ENCODE measurements at regions not wholly inside any gene's neighbourhood (a gene's known extent, or its start where the extent isn't known, plus 50 kb on each side); places are given as distances from the start of the nearest gene placed in this dataset.

DNA sequence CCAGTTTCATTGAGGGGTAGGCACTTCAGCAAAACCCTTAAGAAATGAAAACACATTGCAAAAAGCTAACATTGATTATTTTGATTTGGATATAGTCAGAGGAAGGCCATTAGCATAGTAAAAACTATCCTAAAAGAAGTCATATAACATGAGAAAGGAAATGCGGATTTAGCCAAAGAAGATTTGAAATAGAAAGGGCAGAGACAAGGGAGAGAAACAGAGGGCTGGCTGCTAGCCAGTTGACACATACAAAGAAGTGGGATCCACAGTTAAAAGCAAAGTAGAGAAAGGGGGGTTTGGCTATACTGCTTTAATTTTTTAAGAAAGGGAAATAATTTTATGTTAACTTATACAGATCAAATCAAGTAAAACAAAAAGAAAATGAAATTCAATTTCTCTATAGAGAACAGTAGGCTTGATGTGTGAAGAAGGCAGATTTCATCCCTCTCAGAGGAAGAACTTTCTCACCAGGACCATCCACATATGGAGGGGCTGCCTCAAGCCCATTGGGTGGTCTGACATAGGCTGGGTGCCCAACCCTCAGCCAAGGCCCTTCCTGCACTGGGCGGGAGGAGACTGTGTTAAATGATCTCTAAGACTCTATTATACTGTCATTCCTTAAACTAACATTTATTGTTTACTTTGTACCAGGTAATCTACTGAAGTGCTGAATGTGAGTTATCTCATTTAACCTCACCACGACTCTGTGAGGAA lies 420.3 kb downstream of the CCDC91 start:
- Mint-ChIP-seq H3K27ac (no peak overlapping the region), H3K9me3 (peaks cover 18% of the 10 kb centered on the region), H3K27me3 (ENCODE audit: insufficient read depth, low read depth) (no peaks in the 10 kb centered on the region), H3K4me3 (no peak overlapping the region), H3K36me3 (no peaks in the 10 kb centered on the region), H3K4me1 (no peaks in the 10 kb centered on the region)
- no peaks in the 10 kb centered on the region for H4K20me1 ChIP-seq (ENCODE audit: low read depth)
- no peaks in the 10 kb centered on the region for H3K79me2 ChIP-seq (ENCODE audit: low read depth)
- H3K27ac ChIP-seq: no peak overlapping the region
- H3K36me3 ChIP-seq: no peaks in the 10 kb centered on the region
- H3F3A ChIP-seq (ENCODE audit: low read depth): no peaks in the 10 kb centered on the region
- no peak overlapping the region for H3K9ac ChIP-seq
- H3K4me1 ChIP-seq: no peaks in the 10 kb centered on the region
- no peak overlapping the region for H3K4me3 ChIP-seq
- H3K9me3 ChIP-seq (ENCODE audit: low read depth): no peaks in the 10 kb centered on the region
- no peak overlapping the region for H2AFZ ChIP-seq (replicated peaks)
- TF ChIP-seq EZH2 (IDR thresholded peaks at IDR 0.05) (no peak), EZH2phosphoT487 (IDR thresholded peaks at IDR 0.05) (no peak)
- TF ChIP-seq, protein P1, sequence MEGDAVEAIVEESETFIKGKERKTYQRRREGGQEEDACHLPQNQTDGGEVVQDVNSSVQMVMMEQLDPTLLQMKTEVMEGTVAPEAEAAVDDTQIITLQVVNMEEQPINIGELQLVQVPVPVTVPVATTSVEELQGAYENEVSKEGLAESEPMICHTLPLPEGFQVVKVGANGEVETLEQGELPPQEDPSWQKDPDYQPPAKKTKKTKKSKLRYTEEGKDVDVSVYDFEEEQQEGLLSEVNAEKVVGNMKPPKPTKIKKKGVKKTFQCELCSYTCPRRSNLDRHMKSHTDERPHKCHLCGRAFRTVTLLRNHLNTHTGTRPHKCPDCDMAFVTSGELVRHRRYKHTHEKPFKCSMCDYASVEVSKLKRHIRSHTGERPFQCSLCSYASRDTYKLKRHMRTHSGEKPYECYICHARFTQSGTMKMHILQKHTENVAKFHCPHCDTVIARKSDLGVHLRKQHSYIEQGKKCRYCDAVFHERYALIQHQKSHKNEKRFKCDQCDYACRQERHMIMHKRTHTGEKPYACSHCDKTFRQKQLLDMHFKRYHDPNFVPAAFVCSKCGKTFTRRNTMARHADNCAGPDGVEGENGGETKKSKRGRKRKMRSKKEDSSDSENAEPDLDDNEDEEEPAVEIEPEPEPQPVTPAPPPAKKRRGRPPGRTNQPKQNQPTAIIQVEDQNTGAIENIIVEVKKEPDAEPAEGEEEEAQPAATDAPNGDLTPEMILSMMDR (IDR thresholded peaks at IDR 0.05): no peak
- H3K27me3 ChIP-seq: no peaks in the 10 kb centered on the region
- H3K4me2 ChIP-seq: no peak overlapping the region
- DNase-seq (ENCODE audit: low spot score): no peak

DNA sequence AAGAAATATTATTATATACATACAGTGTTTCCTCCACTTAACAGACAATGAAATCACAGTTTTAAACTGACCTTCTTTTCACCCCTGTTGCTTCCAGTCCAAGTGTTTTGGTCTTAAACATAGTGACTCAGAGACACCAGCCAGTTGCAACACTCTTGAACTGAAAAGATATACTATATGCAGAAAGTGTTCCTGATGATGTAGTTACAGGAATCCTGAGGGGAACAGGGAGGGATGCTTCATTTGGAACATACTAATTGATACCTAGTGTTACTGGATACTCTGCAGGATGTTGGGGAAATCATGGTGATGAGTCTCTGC lies 420.8 kb downstream of the CCDC91 start:
- H4K20me1 ChIP-seq (ENCODE audit: low read depth): no peaks in the 10 kb centered on the region
- no peak overlapping the region for H3K27ac ChIP-seq
- Mint-ChIP-seq H3K4me3 (no peak overlapping the region), H3K4me1 (no peaks in the 10 kb centered on the region), H3K9me3 (peaks cover 17% of the 10 kb centered on the region), H3K27ac (no peak overlapping the region), H3K27me3 (ENCODE audit: insufficient read depth, low read depth) (no peaks in the 10 kb centered on the region), H3K36me3 (no peaks in the 10 kb centered on the region)
- no peak overlapping the region for H2AFZ ChIP-seq (replicated peaks)
- H3K4me3 ChIP-seq: no peak overlapping the region
- no peaks in the 10 kb centered on the region for H3K9me3 ChIP-seq (ENCODE audit: low read depth)
- H3K9ac ChIP-seq: no peak overlapping the region
- no peaks in the 10 kb centered on the region for H3F3A ChIP-seq (ENCODE audit: low read depth)
- H3K4me1 ChIP-seq: no peaks in the 10 kb centered on the region
- DNase-seq (ENCODE audit: low spot score): no peak
- no peaks in the 10 kb centered on the region for H3K27me3 ChIP-seq
- no peaks in the 10 kb centered on the region for H3K79me2 ChIP-seq (ENCODE audit: low read depth)
- H3K36me3 ChIP-seq: no peaks in the 10 kb centered on the region
- H3K4me2 ChIP-seq: no peak overlapping the region
- TF ChIP-seq, protein P1 (IDR thresholded peaks at IDR 0.05): no peak
- TF ChIP-seq EZH2 (IDR thresholded peaks at IDR 0.05) (no peak), EZH2phosphoT487 (IDR thresholded peaks at IDR 0.05) (no peak)

- DNase-seq (ENCODE audit: low spot score): no peak
- peaks cover 13% of the 10 kb centered on the region for H3K9me3 Mint-ChIP-seq
- no peaks in the 10 kb centered on the region for H3K27me3 Mint-ChIP-seq (ENCODE audit: insufficient read depth, low read depth)
- no peak overlapping the region for H3K4me3 Mint-ChIP-seq
- no peak overlapping the region for H3K4me3 ChIP-seq
- no peak overlapping the region for H3K9ac ChIP-seq
- no peaks in the 10 kb centered on the region for H3K36me3 Mint-ChIP-seq
- no peaks in the 10 kb centered on the region for H3K4me1 ChIP-seq
- no peak overlapping the region for H3K4me2 ChIP-seq
- no peaks in the 10 kb centered on the region for H3K27me3 ChIP-seq
- H2AFZ ChIP-seq (replicated peaks): no peak overlapping the region
- TF ChIP-seq EZH2 (IDR thresholded peaks at IDR 0.05) (no peak), EZH2phosphoT487 (IDR thresholded peaks at IDR 0.05) (no peak)
- TF ChIP-seq, protein P1 (IDR thresholded peaks at IDR 0.05): no peak
- no peaks in the 10 kb centered on the region for H3F3A ChIP-seq (ENCODE audit: low read depth)
- H4K20me1 ChIP-seq (ENCODE audit: low read depth): no peaks in the 10 kb centered on the region
- no peak overlapping the region for H3K27ac ChIP-seq
- H3K27ac Mint-ChIP-seq: no peak overlapping the region
- no peaks in the 10 kb centered on the region for H3K4me1 Mint-ChIP-seq
- H3K9me3 ChIP-seq (ENCODE audit: low read depth): no peaks in the 10 kb centered on the region
- H3K36me3 ChIP-seq: no peaks in the 10 kb centered on the region
- no peaks in the 10 kb centered on the region for H3K79me2 ChIP-seq (ENCODE audit: low read depth)
These were observed 421.2 kb downstream of the CCDC91 start for GRCh38 chr12:28611449-28611848.
